ENCODE measurements at regions not wholly inside any gene's neighbourhood (a gene's known extent, or its start where the extent isn't known, plus 50 kb on each side); places are given as distances from the start of the nearest gene placed in this dataset.

GRCh38 chr6:169899481-169900145, 148.2 kb downstream of the ERMARD start:
- in situ Hi-C loops (cut with MboI; ENCODE audit: low sequenced_read_pairs, unreplicated experiment) = no loop called here
- no peak for TF ChIP-seq CTCF (IDR thresholded peaks at IDR 0.05; ENCODE audit: borderline replicate concordance, control extremely low read depth, extremely low read depth, insufficient read depth, missing control alignments)
- no peak for DNase-seq (ENCODE audit: low spot score)

GRCh38 chr6:169898788-169899480, 147.5 kb downstream of the ERMARD start:
- in situ Hi-C loops (cut with MboI; ENCODE audit: low sequenced_read_pairs, unreplicated experiment) = no loop called here
- no peak for DNase-seq (ENCODE audit: low spot score)
- no peak for TF ChIP-seq CTCF (IDR thresholded peaks at IDR 0.05; ENCODE audit: borderline replicate concordance, control extremely low read depth, extremely low read depth, insufficient read depth, missing control alignments)

GRCh38 chr6:169897601-169898358, 146.4 kb downstream of the ERMARD start:
- no peak for DNase-seq (ENCODE audit: low spot score)
- TF ChIP-seq CTCF (IDR thresholded peaks at IDR 0.05; ENCODE audit: borderline replicate concordance, control extremely low read depth, extremely low read depth, insufficient read depth, missing control alignments) = no peak
- in situ Hi-C loops (cut with MboI; ENCODE audit: low sequenced_read_pairs, unreplicated experiment) = no loop called here

GRCh38 chr6:169896826-169897456, 145.5 kb downstream of the ERMARD start:
- no peak for TF ChIP-seq CTCF (IDR thresholded peaks at IDR 0.05; ENCODE audit: borderline replicate concordance, control extremely low read depth, extremely low read depth, insufficient read depth, missing control alignments)
- in situ Hi-C loops (cut with MboI; ENCODE audit: low sequenced_read_pairs, unreplicated experiment) = no loop called here

GRCh38 chr6:169895926-169896761, 144.7 kb downstream of the ERMARD start:
- no peak for TF ChIP-seq CTCF (IDR thresholded peaks at IDR 0.05; ENCODE audit: borderline replicate concordance, control extremely low read depth, extremely low read depth, insufficient read depth, missing control alignments)
- in situ Hi-C loops (cut with MboI; ENCODE audit: low sequenced_read_pairs, unreplicated experiment) = no loop called here

More at GRCh38 chr6:169896826-169897456, 145.5 kb downstream of the ERMARD start:
- no peak for DNase-seq (ENCODE audit: low spot score)

More at GRCh38 chr6:169895926-169896761, 144.7 kb downstream of the ERMARD start:
- DNase-seq (ENCODE audit: low spot score) = no peak
